ENCODE measurements at regions not wholly inside any gene's neighbourhood (a gene's known extent, or its start where the extent isn't known, plus 50 kb on each side); places are given as distances from the start of the nearest gene placed in this dataset.

GRCh38 chr3:162200836-162201235 is 704.2 kb downstream of the OTOL1 start:
- intact Hi-C loops (cut with DNase I): no loop called here
- H3K36me3 ChIP-seq: no peaks in the 10 kb centered on the region
- no peaks in the 10 kb centered on the region for H3K27me3 ChIP-seq
- TF ChIP-seq, protein P1, sequence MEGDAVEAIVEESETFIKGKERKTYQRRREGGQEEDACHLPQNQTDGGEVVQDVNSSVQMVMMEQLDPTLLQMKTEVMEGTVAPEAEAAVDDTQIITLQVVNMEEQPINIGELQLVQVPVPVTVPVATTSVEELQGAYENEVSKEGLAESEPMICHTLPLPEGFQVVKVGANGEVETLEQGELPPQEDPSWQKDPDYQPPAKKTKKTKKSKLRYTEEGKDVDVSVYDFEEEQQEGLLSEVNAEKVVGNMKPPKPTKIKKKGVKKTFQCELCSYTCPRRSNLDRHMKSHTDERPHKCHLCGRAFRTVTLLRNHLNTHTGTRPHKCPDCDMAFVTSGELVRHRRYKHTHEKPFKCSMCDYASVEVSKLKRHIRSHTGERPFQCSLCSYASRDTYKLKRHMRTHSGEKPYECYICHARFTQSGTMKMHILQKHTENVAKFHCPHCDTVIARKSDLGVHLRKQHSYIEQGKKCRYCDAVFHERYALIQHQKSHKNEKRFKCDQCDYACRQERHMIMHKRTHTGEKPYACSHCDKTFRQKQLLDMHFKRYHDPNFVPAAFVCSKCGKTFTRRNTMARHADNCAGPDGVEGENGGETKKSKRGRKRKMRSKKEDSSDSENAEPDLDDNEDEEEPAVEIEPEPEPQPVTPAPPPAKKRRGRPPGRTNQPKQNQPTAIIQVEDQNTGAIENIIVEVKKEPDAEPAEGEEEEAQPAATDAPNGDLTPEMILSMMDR (IDR thresholded peaks at IDR 0.05): no peak
- no peak for TF ChIP-seq POLR2A (IDR thresholded peaks at IDR 0.05)
- H3K4me1 ChIP-seq: no peaks in the 10 kb centered on the region
- DNase-seq (no peak), ATAC-seq (no peak)
- H3K27ac ChIP-seq: no peak overlapping the region
- no peak overlapping the region for H3K4me3 ChIP-seq
- no peaks in the 10 kb centered on the region for H3K9me3 ChIP-seq
- WGBS (ENCODE audit: insufficient coverage, low coverage, low lambda C conversion rate, missing lambda C conversion rate): 39% methylated on average over 7 of the region's 7 CpGs

- Histone ChIP-seq H3K9me3 (no peaks in the 10 kb centered on the region), H3K27ac (no peak overlapping the region), H3K36me3 (no peaks in the 10 kb centered on the region), H3K4me1 (no peaks in the 10 kb centered on the region), H3K4me3 (no peak overlapping the region), H3K27me3 (no peaks in the 10 kb centered on the region)
- no peak for TF ChIP-seq POLR2A (IDR thresholded peaks at IDR 0.05)
- TF ChIP-seq, protein P1 (IDR thresholded peaks at IDR 0.05): no peak
- intact Hi-C loops (cut with DNase I): no loop called here
- 58% methylated on average over 1 of the region's 1 CpG for WGBS (ENCODE audit: insufficient coverage, low coverage, low lambda C conversion rate, missing lambda C conversion rate)
- ATAC-seq (no peak), DNase-seq (no peak)
Observed at GRCh38 chr3:162206648-162207047, 710.0 kb downstream of the OTOL1 start.

GRCh38 chr3:162211470-162211869 is 714.9 kb downstream of the OTOL1 start:
- no peak for DNase-seq
- Histone ChIP-seq H3K9me3 (no peaks in the 10 kb centered on the region), H3K4me3 (no peak overlapping the region), H3K27me3 (no peaks in the 10 kb centered on the region), H3K27ac (no peak overlapping the region), H3K4me1 (no peaks in the 10 kb centered on the region), H3K36me3 (no peaks in the 10 kb centered on the region)
- ATAC-seq: no peak
- TF ChIP-seq, protein P1 (IDR thresholded peaks at IDR 0.05): no peak
- TF ChIP-seq POLR2A (IDR thresholded peaks at IDR 0.05): no peak
- intact Hi-C loops (cut with DNase I): no loop called here

DNA sequence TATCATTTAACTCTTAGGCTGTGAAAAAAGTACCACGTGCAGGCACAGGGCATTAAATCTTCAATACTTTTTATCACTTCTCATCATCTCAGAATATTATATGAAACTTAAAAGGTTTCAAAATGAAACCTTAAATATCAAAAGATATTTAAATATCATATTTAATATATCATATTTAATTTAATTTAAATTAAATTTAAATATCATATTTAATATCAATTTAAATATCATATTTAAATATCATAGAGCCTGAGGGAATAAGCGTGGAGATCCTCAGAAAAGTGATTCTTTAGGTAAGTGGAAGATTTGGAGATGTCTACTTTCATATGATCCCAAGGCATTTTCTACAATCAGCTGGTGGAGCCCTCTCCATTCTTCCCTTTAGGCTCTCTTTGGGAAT is 716.6 kb downstream of the OTOL1 start:
- DNase-seq (no peak), ATAC-seq (no peak)
- Histone ChIP-seq H3K27me3 (no peaks in the 10 kb centered on the region), H3K9me3 (no peaks in the 10 kb centered on the region), H3K27ac (no peak overlapping the region), H3K4me1 (no peaks in the 10 kb centered on the region), H3K36me3 (no peaks in the 10 kb centered on the region), H3K4me3 (no peak overlapping the region)
- TF ChIP-seq POLR2A (IDR thresholded peaks at IDR 0.05): no peak
- TF ChIP-seq, protein P1 (IDR thresholded peaks at IDR 0.05): no peak
- intact Hi-C loops (cut with DNase I): no loop called here
- 46% methylated on average over 2 of the region's 2 CpGs for WGBS (ENCODE audit: insufficient coverage, low coverage, low lambda C conversion rate, missing lambda C conversion rate)

- TF ChIP-seq POLR2A (IDR thresholded peaks at IDR 0.05): no peak
- TF ChIP-seq, protein P1 (IDR thresholded peaks at IDR 0.05): no peak
- Histone ChIP-seq H3K4me1 (no peaks in the 10 kb centered on the region), H3K27me3 (no peaks in the 10 kb centered on the region), H3K9me3 (no peaks in the 10 kb centered on the region), H3K27ac (no peak overlapping the region), H3K4me3 (no peak overlapping the region), H3K36me3 (no peaks in the 10 kb centered on the region)
- DNase-seq (no peak), ATAC-seq (no peak)
- intact Hi-C loops (cut with DNase I): no loop called here
- WGBS (ENCODE audit: insufficient coverage, low coverage, low lambda C conversion rate, missing lambda C conversion rate): 43% methylated on average over 3 of the region's 3 CpGs
Observed at GRCh38 chr3:162213956-162214355, 717.3 kb downstream of the OTOL1 start.
